ENCODE measurements at regions not wholly inside any gene's neighbourhood (a gene's known extent, or its start where the extent isn't known, plus 50 kb on each side); places are given as distances from the start of the nearest gene placed in this dataset.

- TF ChIP-seq POLR2A (IDR thresholded peaks at IDR 0.05) (no peak), EP300 (IDR thresholded peaks at IDR 0.05) (no peak), CTCF (IDR thresholded peaks at IDR 0.05) (no peak), POLR2AphosphoS5 (IDR thresholded peaks at IDR 0.05) (no peak)
Measured at GRCh38 chr18:78330766-78331165, 648.9 kb upstream of the SALL3 start.

All from sigmoid colon (tissue), 4 donors.